GM21723 (cell line): ENCODE measurements at regions not wholly inside any gene's neighbourhood (a gene's known extent, or its start where the extent isn't known, plus 50 kb on each side); places are given as distances from the start of the nearest gene placed in this dataset.

Experiments used
- ATAC-seq: cut with Tn5 transposase; IDR thresholded peaks from one replicate; pipeline ENCODE4 v1.9.1; 2021; ENCODE audit warnings: mild to moderate bottlenecking, moderate library complexity; ENCODE audit not compliant: unreplicated experiment

DNA sequence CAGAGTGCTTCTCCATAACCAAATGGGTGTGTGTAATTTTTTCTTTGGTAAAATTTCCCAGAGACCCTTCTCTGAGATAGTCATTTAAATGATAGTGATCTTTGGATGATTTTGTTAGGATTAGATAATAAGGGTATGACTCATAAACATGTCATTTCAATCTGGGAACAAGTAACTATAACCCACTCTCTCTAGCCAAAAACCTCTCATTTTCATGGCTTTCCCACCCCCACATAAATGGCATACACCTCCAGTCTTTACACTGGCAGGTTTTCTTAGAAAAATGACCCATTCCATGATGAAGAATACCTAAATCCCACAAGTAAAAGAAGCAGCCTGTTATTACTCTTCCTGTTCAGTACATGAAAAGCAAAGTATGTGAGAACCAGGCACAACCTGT, 572.0 kb upstream of the ZEB2 start:
- no peak for ATAC-seq

DNA sequence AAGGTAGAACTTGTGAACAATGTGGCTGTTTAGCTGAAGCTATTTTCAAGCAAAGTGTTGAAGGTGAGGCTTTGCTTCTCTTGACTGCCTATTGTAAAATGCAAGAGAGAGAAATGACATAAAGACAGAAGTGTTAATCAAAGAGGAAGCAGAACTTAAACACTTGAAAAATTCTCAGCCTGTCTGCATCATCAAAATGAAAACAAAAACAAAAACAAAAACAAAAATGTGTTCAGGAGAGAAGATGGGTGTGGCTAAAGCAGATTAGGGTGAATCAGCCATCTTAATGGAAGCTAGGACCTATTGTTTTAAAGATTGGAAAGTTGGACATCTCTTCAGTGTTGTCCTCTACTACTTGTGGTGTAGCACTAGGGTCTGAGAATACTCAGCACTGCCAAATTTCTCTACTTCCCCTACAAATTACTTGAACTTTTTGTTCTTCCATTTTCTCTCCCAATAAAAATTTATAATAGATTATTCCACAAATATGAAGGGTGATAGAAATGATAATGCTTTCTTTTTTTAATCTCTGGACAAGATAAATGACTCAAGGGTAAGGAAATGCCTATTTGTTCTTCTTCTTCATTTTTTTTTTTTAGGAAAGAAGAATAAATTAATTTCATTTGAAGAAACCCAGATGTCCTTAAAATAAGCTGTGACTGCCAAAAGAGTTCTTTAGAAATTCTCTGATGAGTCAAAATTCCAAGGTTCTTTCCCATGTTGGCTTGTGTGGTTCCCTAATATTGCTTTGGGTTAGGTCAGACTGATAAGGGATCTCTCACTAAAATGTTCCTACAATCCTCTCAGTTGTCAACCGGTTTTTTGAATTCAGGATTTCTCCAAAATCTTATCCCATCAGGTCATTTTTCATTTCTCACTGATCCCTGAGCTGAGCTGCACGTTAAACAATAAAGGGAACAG, 571.2 kb upstream of the ZEB2 start:
- ATAC-seq, result no peak

GRCh38 chr2:145088756-145089155, 568.8 kb upstream of the ZEB2 start:
- no peak for ATAC-seq

- no peak for ATAC-seq
These were observed 567.0 kb upstream of the ZEB2 start for GRCh38 chr2:145086910-145087309.

DNA sequence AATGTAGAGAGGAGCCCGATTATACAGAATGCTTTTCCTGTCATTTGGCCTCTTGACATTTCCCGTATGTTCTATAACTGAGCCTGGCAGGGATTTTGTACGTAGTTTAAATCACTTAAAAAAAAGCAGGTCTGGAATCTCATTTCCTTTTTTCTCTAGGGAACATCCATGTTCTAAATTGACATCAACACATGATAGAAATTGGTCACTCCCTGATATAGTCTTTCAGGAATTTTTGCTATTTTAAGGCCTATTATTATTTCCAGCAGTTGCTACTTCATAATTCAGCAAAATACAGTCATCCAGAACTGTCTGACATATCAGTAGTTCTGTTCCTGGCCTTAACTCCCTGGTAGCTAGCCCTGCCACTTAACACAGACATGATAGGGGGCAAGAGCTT, 565.7 kb upstream of the ZEB2 start:
- ATAC-seq, result no peak

- ATAC-seq, result no peak
These were observed 560.5 kb upstream of the ZEB2 start for GRCh38 chr2:145080426-145080825.

DNA sequence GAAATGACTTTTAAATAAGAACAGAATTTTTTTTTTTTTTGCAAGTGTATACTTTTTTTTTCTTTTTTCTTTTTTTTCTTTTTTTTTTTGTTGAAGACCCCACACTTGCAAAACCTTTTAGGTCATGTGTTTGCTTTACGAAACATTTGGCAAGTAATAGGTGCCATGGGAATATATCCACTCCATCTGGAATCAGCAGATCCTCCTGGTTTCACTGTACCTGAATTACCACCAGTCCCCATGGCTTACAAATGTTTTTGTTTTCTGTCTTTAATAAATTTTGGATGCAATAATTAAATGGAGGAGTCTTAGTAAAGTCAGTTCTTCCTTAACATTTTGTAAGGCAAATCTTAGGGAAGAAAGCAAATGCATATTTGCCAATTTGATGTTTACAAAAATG, 559.7 kb upstream of the ZEB2 start:
- ATAC-seq, result no peak

DNA sequence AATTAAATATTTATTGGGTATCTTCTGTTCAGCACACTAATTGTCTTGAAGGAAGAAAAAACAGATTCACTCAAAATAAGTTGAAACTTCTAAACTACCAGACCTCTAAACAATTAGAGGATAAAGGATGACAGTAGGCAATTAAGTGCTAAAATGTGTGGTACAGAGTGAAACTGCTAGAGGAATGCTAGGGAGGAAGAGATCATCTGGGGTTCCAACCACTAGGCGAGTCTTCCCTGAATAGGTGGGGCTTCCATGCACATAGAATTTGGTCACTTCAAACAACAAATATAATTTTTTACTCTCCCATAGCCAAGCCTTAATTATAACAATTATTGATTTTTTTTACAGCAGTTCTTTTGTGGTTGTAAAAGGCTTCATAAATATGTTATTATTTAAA, 559.0 kb upstream of the ZEB2 start:
- no peak for ATAC-seq

GRCh38 chr2:145076085-145076484, 556.2 kb upstream of the ZEB2 start:
- ATAC-seq, result no peak

DNA sequence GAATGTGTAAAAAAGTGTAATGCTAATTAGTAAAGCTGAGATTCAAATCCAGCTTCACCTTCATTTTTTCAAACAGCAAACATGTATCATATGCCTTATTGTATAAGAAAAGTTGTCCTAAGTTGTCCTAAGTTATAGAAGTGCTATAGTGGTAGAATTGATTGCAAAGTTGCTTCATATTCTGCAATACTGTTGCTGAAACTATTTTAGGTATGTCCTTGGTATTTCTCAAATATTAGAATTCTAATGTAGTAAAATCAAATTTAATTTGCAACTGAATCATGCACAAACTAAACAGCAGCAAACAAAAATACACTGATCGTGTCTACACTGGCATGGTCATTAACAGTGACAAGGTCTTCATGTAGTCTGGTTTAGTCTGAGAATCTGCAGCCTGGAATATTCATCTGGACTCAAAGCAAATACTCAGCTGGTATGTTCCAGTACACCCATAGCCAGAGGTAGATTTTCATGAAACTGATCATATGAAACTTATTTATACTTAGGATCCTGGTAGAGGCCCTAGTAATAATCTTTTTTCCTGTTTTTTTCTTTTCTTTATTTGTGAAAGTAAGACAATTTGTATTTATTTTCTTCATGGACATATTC, 555.6 kb upstream of the ZEB2 start:
- ATAC-seq, result no peak

GRCh38 chr2:145070703-145071102, 550.8 kb upstream of the ZEB2 start:
- no peak for ATAC-seq

GRCh38 chr2:145068509-145068908, 548.6 kb upstream of the ZEB2 start:
- ATAC-seq, result no peak

DNA sequence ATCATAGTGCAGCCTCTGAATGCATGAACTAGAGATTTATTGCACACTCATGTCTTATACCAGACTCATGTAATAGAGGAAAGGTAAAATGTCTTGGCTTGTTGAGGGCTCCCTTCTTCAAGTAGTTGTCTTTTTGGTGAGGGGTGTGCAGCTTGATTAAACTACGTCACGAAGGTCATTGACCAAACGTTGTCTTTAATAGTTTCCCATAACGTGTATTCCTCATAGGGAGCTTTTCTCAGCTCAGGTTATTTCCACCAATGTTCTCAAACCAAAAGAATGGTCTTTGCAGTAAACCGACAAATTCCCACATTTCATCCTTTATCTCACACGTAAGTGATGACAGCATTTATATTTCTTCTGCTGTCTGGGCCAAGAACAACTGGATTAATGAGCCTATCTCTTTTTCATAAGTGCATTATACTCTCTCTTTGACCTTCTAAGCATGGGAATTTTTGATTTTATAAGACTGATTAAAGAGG, 547.7 kb upstream of the ZEB2 start:
- no peak for ATAC-seq

DNA sequence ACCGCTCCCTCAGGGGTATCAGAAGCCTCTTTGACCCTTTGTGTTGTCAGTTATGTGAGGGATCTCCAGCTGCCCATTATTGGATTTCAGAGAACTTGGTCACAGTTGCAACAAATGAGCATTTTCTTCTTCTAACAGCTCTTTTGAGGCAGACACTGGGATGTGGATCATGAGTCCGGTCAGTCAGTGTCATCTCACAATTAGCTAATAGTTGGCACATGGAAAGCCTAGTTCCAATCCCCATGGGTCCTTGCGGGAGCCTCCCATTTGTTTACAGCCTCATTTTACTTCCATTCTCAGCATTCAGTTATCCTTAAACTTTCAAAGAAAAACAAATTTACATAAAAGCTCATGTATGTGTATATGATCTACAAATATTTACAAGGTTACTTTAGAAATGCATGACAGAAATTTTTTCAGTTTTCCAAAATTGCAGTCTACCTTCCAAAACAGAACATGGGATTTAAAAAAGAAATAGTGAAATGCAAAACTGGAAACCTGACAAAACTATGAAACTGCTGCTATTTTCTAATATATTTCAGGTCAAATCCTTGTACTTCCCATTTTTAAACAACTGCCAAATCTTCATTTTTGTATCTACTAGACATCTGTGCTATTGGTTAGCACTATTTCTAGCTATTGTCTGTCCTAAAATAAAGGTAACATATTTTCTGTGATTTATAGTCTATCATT, 547.1 kb upstream of the ZEB2 start:
- no peak for ATAC-seq

DNA sequence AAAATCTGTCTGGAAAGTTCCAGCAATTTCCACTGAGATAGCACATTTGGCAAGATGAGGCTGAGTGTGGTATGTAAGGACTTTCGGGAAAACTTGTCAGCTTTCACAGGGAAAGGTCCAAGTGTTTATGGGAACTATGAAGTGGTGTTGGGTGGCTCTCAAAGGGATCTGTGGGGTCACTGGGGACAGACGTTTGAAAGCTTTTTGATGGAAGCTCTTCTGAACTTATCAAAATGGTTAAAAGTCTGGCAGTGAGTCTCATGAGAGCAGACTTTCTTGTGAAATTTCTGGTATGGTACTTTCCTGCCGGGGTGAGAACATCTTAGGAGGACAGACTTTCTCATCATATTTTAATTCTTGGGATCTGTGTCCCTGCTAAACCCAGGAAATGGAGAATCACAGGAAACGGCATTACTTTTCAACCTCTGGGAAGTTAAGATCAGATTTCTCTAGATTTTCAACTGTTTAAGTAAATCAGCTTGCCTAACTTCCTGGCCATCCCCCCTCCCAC, 546.3 kb upstream of the ZEB2 start:
- ATAC-seq, result no peak

DNA sequence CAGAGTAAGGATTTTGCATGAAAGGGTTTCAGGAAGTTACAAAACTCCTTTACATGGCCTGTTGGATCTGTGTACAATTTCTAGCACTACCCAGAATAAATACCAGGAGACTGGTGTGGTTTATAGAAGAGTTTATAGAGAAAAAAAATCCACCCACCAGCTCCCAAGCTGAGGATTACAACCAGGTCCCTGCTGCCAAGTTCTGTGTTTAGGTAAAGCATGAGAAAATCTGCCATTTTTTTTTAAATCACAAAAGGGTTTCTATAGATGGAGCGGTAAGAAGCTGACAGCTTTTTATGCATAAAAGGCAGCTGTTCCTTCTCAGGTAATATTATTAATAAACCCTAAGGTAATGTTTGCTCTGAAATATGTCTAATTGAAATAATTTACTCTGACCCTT, 545.4 kb upstream of the ZEB2 start:
- no peak for ATAC-seq

DNA sequence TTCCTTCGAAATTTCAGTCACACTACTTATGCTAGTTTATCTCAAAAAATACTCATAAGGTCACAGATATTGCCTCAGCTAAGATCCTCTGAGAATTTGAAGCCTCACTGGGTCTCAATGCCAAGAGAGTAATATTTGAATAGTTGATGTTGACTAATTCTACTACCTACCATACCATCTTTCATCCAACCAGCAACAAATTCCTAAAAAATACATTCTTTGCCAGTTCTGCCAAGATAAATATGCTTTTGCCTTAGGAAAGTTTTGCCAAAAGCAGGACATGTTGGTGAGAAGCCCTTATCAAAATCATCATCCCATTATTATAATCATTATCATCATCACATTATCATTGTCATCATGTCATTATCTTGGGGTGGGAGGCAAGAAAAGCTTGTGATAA, 544.6 kb upstream of the ZEB2 start:
- no peak for ATAC-seq

GRCh38 chr2:145060876-145061275, 541.0 kb upstream of the ZEB2 start:
- ATAC-seq, result no peak

DNA sequence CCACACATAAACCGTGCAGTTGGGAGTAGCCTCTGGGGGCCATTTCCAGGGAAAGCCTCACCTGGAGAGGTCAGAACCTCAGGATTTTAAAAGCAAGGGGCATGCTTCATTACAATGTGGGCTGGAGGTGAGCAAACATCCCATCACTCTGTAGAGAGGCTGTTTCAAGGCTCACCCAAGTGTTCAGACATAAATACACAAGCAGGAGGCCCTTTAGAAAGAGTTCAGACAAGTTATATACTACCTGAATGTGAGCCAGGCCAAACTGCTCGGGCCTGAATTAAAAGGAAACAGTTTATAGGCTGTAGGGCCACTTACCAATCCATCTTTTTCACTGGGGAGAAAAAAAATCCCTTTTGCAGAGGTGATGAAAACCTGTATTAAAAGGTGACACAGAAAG, 540.0 kb upstream of the ZEB2 start:
- ATAC-seq, result no peak

- ATAC-seq, result no peak
These were observed 539.4 kb upstream of the ZEB2 start for GRCh38 chr2:145059343-145059742.

- ATAC-seq, result no peak
These were observed 538.5 kb upstream of the ZEB2 start for GRCh38 chr2:145058457-145058856.

DNA sequence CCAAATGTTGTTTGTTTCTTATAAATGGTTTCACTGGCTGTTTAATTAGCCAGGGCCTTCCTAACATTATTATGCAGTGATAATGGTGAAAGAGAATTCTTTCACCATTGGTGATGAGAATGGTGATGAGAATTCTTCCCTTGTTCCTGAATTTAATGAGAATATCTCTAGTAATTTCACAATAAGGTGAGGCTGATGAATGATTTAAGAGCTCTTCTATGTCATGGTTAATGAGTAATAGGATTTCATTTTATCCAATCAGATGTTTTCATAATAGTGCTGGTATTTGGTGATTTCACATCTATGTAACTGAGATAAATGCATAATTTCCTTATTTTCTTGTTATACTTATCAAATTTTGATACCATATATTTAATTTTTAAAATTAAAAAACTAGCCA, 535.7 kb upstream of the ZEB2 start:
- ATAC-seq, result no peak
